Suprapubic skin (tissue), 3 donors: ENCODE measurements at regions not wholly inside any gene's neighbourhood (a gene's known extent, or its start where the extent isn't known, plus 50 kb on each side); places are given as distances from the start of the nearest gene placed in this dataset.

Experiments used
- EP300 ChIP-seq: sonication (generic); formaldehyde crosslinking; IDR thresholded peaks from one replicate; pipeline ENCODE4 v1.6.1; 2017; ENCODE audit warnings: antibody characterized with exemption
- TF ChIP-seq, protein P1 (sequence below), 2 donors: fragments of 200-600 bp in 1 of 2; fragments of 450-650 bp in 1 of 2; sonication (generic) in 1 of 2; IDR thresholded peaks; one replicate each; pipeline ENCODE4 v1.5.1; 2016 to 2019; ENCODE audit warnings: antibody characterized with exemption in 2 of 2, mild to moderate bottlenecking in 1 of 2, moderate library complexity in 1 of 2

- TF ChIP-seq, protein P1, sequence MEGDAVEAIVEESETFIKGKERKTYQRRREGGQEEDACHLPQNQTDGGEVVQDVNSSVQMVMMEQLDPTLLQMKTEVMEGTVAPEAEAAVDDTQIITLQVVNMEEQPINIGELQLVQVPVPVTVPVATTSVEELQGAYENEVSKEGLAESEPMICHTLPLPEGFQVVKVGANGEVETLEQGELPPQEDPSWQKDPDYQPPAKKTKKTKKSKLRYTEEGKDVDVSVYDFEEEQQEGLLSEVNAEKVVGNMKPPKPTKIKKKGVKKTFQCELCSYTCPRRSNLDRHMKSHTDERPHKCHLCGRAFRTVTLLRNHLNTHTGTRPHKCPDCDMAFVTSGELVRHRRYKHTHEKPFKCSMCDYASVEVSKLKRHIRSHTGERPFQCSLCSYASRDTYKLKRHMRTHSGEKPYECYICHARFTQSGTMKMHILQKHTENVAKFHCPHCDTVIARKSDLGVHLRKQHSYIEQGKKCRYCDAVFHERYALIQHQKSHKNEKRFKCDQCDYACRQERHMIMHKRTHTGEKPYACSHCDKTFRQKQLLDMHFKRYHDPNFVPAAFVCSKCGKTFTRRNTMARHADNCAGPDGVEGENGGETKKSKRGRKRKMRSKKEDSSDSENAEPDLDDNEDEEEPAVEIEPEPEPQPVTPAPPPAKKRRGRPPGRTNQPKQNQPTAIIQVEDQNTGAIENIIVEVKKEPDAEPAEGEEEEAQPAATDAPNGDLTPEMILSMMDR (IDR thresholded peaks at IDR 0.05): no peak
- no peak for TF ChIP-seq EP300
Observed at GRCh38 chr2:55760125-55760524, 66.5 kb upstream of the PNPT1 start.
